GM19351 (cell line): ENCODE measurements at regions not wholly inside any gene's neighbourhood (a gene's known extent, or its start where the extent isn't known, plus 50 kb on each side); places are given as distances from the start of the nearest gene placed in this dataset.

Experiments
- ATAC-seq: cut with Tn5 transposase; IDR thresholded peaks from one replicate; pipeline ENCODE4 v1.9.1; 2021; ENCODE audit warnings: mild to moderate bottlenecking, moderate library complexity; ENCODE audit not compliant: unreplicated experiment

GRCh38 chr13:47539317-47539716 is 461.8 kb downstream of the SUCLA2 start:
- ATAC-seq = no peak

DNA sequence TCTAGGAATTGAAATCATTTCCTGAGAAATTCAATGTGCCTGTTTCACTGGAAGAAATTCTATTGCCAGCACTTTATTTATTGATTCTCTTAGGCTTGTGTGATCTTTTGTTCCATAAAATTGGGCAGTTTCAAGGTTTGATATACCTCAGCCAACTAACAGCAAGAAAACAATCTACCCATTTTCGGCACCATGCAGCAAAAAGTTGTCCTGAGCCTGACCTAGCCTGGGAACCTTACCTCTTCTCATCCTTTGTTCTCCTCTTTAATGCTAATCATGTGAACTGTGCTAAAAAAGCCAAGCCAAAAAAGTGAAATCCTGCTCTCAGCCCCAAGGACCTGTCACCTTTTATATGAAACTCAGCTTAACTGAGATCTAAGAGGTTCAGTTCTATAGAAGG is 477.3 kb downstream of the SUCLA2 start:
- no peak for ATAC-seq

DNA sequence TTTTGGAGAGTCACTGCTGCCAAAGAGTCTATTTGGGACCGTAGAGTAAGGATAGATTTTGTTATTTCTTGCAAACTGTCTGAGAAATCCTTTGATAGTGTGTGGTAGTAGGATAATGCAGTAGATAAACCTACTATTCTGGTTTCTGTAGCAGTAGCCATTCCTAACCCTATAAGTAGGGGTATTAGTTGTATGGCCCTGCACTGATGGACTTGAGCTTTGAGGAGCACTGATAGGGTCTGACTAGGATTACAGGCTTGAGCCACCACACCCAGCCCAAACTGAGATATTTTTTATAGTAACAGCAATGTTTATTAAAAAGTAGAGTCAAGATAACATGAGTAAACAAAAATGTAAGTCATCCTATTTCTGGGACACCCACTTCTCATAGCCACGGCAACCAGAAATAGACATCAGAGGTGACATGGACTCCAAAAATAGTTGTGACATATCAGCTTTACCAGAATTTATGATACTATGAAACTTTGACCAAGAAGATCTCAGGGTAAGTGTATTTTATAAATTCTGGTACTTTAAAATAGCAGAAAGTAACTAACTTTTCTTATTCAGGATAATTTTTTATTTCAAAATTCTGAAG is 479.1 kb downstream of the SUCLA2 start:
- ATAC-seq = no peak

DNA sequence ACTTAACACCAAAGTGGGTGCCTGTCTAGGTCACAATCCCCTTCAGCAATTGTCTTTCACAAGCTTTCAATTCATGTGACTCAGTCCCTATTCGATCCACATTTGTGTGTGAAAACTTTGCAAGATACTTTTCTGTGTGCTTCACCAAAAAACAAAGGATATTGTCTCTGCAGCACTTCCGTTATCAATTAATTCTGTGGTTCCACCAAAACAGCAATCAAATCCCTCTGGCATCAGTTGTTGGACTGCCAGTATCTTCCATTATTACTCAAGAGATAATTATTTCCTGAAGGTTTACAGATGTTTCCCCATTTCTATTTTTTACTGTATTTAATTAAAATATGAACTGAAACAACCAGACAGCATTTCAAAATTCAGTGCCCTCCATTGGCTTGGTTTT is 481.4 kb downstream of the SUCLA2 start:
- no peak for ATAC-seq

DNA sequence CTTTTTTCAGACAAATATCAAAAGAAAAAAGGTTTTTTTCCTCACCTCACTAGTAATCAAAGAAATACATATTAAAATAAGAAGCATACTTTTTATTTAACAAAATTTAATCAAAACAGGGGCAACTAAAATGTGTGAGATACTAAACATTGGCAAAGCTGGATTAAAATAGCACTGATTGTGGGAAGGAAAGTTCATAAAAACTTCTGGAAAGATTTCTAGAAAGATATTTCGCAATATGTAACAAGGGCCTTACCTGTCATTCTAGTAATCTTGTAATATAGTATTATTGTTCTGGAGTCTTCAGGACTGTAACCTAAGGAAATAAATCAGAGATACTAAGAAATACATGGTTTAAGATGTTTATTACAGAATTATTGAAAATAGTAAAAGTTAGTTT is 482.5 kb downstream of the SUCLA2 start:
- ATAC-seq = no peak

GRCh38 chr13:47511647-47512046 is 489.4 kb downstream of the SUCLA2 start:
- ATAC-seq = no peak

- ATAC-seq = no peak
Measured at GRCh38 chr13:47508527-47509228, 492.4 kb downstream of the SUCLA2 start.

DNA sequence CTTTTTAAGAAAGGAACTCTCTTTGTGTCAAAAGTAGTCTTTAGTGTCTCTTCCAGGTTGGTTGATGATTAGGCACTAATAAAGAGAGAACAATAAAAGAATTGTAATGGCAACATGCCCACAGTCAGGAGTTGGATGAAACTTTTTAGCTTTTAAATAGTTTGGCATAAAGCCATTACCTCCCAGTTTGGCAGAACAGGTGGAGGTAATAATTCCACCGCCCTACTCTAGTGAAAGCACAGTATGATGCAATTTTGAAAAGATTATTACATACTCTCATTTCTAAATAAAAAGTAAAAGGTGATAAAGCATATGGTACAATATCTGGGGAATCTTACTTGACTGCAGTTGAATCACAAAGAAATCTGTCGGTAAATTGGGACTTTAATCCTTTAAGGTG is 497.6 kb downstream of the SUCLA2 start:
- no peak for ATAC-seq

DNA sequence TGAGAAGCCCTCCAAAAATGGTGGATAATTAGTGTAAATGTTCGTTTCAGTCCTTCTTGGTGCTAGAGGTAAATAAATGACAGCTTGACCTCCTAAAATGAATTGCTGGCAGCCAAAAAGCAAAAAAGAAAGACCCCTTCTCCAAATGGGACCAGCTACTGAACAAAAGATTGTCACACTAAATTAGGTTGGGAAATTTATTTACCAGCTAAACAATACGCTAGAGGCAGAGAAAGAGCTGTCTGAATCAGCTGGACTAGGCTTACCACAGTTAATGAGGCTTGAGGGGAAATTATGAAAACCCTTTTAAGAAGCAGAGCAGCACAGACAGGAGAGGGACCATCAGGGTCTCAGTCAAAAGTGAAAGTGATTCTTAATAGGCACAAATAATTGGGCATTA is 498.9 kb downstream of the SUCLA2 start:
- no peak for ATAC-seq

DNA sequence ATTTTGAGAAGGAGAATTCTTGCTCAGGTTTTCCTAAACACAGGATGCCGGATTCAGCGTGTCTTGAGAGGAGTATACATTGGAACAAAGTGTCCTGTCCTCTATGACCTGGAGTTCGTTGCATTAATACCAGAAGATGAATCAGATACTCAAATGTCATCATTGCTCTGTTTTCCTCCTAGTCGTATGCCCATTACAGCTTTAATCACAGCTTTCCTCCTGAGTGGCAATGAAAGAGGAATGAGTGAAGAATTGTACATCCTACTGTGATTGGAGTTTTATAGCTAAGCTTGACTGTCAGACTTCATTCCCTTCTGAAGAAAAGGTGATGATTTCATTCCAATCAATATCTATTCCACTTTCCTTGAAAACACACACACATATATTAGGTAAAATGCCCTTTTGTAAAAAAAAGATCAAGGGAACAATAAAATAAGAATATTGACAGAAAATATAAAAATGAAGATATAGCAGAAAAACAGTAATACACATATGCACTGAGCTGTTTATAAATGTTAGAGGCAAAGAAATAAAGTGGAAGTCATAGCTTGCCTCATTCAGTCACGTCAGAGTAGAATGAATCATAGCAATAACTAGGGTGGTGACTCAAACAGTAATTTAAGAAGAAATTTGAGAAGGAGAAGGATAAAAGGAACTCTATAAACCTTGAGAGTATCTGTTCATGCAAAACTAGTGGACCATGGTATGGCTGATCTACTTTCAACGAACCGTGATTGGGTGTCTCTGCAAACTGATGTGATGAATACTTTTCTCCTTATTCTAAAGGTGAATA is 501.5 kb downstream of the SUCLA2 start:
- ATAC-seq = no peak

- ATAC-seq = no peak
Measured at GRCh38 chr13:47484548-47484947, 516.5 kb downstream of the SUCLA2 start.

- no peak for ATAC-seq
Measured at GRCh38 chr13:47481536-47481935, 519.5 kb downstream of the SUCLA2 start.

GRCh38 chr13:47480951-47481350 is 520.1 kb downstream of the SUCLA2 start:
- ATAC-seq = no peak

DNA sequence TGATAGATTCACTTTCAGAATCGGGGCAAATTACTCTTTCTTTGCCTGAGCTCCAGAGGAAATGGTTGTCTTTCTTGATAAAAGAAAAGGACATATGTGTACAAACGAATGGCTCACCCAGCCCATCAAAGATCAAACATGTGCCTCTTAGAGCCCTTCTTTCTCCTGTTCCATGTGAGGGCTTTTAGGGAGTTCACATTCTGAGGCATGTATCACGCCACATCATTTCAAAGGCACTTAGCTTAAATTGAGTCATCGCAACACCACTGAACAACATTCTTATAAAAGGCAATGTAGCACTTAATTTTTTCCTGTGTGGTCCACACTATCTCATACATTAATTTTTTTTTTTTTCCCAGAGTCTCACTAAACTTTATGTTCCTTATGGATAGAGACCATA is 521.0 kb downstream of the SUCLA2 start:
- ATAC-seq = no peak

DNA sequence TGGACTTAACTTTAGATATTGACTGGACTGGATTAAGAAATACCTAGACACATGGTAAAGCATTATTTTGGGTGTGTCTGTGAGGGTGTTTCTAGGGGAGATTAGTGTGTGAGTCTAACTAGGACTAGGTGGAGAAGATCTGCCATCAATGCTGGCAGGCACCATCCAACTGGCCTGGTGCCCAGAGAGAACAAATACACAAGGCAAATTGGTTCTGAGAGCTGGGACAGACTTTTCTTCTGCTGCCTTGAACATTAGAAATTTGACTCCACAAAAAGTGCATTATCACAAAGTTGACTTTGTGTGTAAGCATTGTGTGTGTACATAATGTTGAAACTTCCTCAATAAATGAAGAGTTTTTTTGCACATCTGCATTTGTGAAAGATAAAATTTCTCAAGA is 522.1 kb downstream of the SUCLA2 start:
- ATAC-seq = no peak

- ATAC-seq = no peak
Measured at GRCh38 chr13:47475441-47475948, 525.6 kb downstream of the SUCLA2 start.

DNA sequence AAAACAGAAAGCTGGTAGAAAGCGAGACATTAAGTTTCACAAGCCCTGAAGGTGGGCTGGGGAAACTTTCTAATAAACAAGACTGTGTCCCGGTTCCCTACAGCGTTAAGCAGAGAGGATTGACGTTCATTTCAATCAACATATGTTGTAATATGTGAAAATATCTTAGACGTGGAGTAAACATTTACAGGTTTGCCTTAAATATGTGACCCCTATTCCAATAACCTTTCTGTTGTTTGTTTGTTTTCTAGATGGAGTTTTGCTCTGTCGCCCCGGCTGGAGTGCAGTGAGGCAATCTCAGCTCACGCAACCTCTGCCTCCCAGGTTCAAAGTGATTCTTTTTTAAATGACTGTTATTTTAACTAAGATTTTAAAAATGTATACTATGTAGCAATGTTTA is 526.2 kb downstream of the SUCLA2 start:
- no peak for ATAC-seq

GRCh38 chr13:47474326-47474725 is 526.7 kb downstream of the SUCLA2 start:
- ATAC-seq = no peak

DNA sequence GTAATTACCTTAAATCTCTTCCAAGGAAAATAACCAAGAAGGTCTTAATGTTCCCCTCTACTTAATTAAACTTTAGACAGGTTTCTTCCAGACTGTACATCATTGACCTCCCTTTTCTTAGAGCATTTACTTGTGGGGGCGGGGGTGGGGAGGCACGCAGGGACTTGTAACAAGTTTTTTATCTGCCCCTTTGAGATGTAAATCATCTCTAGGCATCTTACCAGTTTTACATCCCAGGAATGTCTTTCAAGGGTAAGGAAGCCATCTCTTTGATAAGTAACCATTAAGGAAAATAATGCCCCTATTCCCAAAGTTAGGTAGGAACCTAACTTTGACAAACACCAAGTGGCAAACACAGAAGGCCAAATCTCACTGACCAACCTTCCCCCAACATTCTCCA is 528.6 kb downstream of the SUCLA2 start:
- no peak for ATAC-seq

DNA sequence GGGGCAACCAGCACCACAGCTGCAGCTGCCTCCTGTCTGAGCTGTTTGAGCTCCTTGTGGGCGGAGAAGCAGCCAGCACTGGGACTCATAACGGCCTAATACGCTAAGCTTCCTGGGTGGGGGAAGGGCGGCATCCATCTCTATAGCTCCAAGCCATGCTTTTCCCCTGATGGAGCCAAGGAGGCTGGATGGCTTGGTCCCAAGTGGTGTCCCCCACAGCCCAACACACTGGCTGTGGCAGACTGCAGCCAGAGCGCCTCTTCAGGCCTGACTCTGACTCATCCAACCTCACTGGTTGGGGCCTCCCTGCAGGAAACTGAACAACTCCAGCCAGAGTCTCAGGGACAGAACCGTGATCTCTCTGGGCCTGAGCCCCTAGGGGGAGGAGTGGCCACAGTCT is 537.3 kb downstream of the SUCLA2 start:
- no peak for ATAC-seq

DNA sequence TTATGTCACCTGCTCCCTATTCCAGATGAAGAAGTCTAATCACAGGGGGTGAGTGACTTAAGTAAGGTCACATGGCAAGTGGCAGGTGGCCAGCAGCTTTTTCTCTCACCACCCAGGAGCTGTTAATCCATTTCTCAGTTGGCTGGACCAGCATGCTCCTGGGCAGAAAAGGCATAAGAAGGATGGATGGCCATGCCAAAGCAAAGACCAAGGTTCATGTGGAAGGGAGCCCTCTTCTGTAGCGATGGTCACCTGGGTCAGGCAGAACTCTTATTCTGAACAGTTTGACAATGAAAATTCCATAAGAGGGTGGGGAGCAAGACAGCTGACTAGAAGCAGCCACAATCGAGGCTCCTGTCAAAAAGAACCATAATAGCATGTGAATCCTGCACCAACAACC is 538.1 kb downstream of the SUCLA2 start:
- no peak for ATAC-seq

- no peak for ATAC-seq
Measured at GRCh38 chr13:47461816-47462215, 539.3 kb downstream of the SUCLA2 start.
